T47D (cell line): ENCODE measurements at regions not wholly inside any gene's neighbourhood (a gene's known extent, or its start where the extent isn't known, plus 50 kb on each side); places are given as distances from the start of the nearest gene placed in this dataset.

Experiments used
- DNase-seq, 2 experiments: peaks; one replicate each; pipeline versions ENCODE4 v3.0.0 to v3.0.0-alpha.2; 2011 to 2012; ENCODE audit warnings: low read depth in 1 of 2, low spot score in 1 of 2
- JUND ChIP-seq: IDR thresholded peaks from 2 replicates; pipeline ENCODE4 v1.6.1; 2012; ENCODE audit warnings: low read depth
- in situ Hi-C: cut with HindIII; loops from 2 replicates; pipeline ENCODE4 v1.10.0; 2016; ENCODE audit warnings: low sequenced_read_pairs, low pct_unique_long_range_greater_than_20kb

DNA sequence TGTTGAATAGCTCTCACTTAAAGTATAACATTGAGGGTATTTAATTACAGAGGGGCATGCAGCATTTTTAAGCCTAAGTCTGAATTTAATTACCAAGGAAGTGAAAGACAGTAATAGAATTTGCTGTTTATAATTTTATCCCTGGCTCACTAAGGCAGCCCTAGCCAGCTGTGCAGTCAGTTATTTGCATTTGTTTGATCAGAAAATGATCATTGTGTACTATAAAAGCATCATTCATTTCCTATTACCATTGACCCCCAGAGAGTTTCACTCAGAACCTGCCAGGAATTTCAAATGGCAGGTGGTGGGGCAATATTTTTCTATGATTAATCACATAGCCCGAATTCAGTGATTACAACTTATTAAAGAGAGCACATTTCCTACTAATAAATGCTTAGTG, 277.1 kb upstream of the KAZN start:
- in situ Hi-C loops = no loop called here
- TF ChIP-seq JUND = no peak
- DNase-seq = no peak

- DNase-seq = no peak
- TF ChIP-seq JUND = no peak
- in situ Hi-C loops = no loop called here
These were observed 274.8 kb upstream of the KAZN start for GRCh38 chr1:14323568-14324247.

GRCh38 chr1:14324248-14324630, 274.2 kb upstream of the KAZN start:
- no peak for DNase-seq
- in situ Hi-C loops = no loop called here
- no peak for TF ChIP-seq JUND

DNA sequence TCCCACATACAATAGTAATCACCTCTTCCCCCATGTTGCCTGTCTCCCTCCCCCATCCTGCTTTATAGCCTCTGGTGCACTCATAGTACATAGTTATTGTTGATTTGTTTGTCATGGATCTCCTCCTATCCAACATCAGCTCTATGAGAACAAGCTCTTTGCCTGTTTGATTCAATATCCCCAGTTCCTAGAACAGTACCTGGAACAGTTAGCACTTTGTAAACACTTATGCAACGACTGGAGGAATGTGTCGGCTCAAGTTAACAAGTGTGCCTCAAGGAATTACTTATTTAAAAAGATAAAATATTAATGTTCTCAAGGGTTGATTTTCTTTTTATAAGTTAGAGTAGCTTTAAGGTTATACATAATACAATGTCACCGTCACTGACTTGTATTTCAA, 271.6 kb upstream of the KAZN start:
- no peak for TF ChIP-seq JUND
- DNase-seq = no peak
- in situ Hi-C loops = no loop called here

- TF ChIP-seq JUND = no peak
- no peak for DNase-seq
- in situ Hi-C loops = no loop called here
These were observed 269.8 kb upstream of the KAZN start for GRCh38 chr1:14328685-14329084.

GRCh38 chr1:14332158-14332557, 266.3 kb upstream of the KAZN start:
- in situ Hi-C loops = no loop called here
- no peak for TF ChIP-seq JUND
- DNase-seq = no peak

- no peak for TF ChIP-seq JUND
- peak in 1 of 2 experiments; percentile 3 for DNase-seq
- in situ Hi-C loops = no loop called here
These were observed 263.9 kb upstream of the KAZN start for GRCh38 chr1:14334336-14335176.

DNA sequence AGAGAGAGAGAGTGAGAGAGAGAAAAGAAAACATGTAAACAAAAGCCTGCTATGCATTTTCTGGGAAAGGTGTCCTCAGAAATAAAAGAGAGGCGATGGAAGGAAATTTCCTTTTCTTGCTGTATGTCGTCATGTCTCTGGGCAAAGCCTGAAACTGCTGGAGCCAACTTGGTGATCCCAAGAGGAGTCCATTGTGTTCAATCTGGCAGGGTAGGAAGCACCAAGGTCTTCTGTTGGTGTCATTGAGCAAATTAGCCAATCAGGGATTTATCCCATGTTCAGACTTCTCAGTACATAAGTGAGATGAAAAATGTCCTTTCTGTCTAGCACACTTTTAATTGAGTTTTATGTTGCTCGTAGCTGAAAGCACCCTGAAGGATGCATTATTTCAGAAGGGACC, 260.0 kb upstream of the KAZN start:
- in situ Hi-C loops = no loop called here
- no peak for TF ChIP-seq JUND
- no peak for DNase-seq

DNA sequence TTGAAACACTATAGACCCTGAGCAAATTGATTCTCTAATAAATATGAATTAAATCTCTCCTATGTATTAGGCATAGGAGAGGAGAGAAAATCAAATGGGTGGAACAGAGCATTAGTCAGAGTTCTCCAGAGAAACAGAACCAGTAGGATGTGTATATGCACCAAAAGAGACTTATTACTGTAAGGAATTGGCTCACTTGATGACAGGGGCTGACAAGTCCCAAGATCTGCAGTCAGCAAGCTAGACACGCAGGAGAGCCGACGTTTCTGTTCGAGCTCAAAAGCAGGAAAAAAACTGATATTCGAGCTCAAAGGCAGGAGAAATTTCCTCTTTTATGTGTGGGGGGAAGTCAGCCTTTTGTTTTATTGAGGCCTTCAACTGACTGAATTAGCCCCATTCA, 259.2 kb upstream of the KAZN start:
- no peak for DNase-seq
- no peak for TF ChIP-seq JUND
- in situ Hi-C loops = no loop called here

DNA sequence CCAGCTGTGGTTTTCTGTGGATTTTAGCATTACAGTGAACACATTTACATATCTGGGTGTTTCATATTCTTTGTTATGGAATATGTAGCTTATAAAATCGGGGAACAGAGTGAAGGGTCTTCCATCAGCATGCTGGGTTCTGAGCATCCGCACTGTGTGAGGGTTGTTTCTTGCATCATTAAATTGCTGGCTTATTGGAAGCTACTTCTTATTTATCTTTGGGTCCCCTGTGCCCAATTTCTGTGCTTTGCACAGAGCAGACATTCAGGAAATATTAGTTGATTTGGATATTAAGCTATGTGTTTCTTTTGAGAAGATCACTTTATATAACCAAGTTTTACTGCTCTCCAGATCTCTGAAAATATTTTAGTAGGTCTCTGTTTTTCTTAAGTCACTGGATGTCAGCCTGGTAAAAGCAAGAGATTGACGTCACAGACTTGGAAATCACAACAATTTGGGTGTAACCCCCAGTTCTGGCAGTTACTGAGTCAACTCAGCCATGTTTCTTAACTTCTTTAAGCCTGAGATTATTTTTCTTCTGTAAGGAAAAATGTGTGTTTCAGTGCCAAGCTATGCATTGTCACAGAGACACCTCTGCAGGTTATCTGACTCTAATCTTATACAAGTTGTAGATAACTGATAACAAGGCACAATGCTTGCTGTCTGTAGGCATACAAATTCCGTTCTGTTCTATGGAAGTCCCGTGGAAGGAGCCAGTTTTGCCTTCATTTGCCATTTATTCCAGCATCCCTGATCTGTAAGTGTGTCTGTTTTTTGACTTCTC, 258.3 kb upstream of the KAZN start:
- in situ Hi-C loops = no loop called here
- DNase-seq = no peak
- no peak for TF ChIP-seq JUND

DNA sequence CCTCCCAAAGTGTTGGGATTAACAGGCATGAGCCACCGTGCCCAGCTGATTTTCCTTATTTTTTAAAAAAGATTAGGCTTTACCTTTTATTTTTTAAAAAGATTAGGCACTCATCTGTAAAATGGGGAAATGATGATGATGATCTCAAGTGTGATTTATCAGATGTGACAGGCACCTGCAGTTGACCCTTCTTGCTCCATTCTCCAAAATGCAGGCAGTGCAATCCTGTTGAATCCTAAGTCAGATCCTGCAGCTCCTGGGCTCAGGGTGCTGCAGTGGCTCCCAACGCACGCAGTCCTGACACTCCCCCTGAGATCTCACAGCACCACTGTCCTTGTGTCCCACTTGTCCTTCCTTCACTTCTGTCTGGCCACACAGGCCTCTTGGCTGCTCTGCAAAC, 257.3 kb upstream of the KAZN start:
- in situ Hi-C loops = no loop called here
- TF ChIP-seq JUND = no peak

DNA sequence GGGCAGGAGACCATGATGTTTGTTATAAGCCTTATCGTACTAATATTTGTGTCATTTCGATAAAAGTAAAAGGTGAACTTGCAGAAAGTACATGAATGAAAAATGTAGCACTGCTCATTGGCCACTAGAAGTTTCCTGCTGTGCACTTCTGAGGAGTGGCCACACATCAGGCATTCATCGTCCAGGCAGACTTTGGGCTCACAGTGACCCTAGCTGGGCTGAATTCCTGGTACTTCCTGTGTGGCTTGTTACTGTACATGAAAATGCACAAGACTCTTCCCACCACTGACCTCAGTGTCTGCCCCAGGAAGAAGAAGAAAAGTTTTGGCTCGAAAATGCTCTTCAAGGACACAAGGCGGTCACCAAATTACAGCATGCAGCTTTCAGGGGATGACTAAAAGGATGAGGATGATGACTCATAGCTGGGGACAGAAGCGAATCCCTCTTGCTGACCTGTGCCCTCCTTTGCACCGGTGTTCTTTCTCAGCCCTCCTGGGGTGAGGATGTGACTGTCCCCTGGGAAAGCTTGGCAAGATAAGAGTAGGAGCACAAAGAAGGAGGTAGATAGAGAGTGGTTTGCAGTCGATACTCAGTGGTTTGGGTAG, 252.4 kb upstream of the KAZN start:
- no peak for DNase-seq
- in situ Hi-C loops = no loop called here
- TF ChIP-seq JUND = no peak

More for the DNA sequence above, 257.3 kb upstream of the KAZN start:
- no peak for DNase-seq
